ENCODE measurements at regions not wholly inside any gene's neighbourhood (a gene's known extent, or its start where the extent isn't known, plus 50 kb on each side); places are given as distances from the start of the nearest gene placed in this dataset.

DNA sequence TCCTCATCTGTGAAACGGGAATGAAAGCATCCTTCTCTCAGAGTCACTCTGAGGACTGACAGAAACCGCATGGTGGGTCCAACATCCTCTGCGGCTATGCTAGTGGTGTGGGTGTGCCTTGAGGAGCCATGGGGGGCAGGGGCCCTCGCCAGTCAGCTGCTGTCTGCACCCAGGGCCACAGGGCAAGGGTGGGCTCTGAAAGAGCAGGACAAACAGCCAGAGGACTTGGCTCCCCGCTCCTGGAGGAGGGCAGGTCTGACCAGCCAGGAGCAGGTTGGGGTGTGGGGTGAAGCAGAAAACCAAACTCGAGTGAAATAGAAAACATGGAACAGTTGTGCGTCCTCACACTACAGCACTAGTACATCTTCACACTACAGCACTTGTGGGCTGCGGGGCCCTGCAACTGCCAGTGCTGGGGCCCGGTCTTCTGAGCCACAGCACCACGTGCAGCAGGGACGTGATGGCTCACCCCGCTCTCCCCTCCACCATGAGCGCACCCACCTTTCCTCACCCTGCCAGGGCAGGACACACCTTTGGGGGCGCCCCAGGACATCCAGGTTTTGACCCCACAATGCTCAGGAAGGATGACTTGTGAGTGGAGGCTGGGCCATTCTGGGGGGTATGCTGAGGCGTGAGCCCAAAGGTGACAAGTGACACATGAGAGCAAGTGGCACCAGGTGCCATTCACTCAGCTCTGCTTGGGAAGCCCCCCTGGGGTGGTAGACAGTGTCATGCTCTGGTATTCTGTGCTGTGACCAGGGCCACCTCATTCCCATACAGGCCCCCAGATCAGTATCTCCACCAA, 96.1 kb upstream of the RET start:
- ATAC-seq (ENCODE audit: low read depth) (no peak), DNase-seq (no peak)
- ChIA-PET POLR2A (no interaction called here), CTCF (no interaction called here)
- Histone ChIP-seq H2AFZ (ENCODE audit: insufficient read depth, low read depth, low read length, poor library complexity, severe bottlenecking) (no peak overlapping the region), H3K27ac (ENCODE audit: low read length in 2 of 2) (no peak overlapping the region), H3K79me2 (ENCODE audit: control insufficient read depth, insufficient read depth, low read length) (no peaks in the 10 kb centered on the region), H3K4me1 (ENCODE audit: control insufficient read depth in 2 of 2, insufficient read depth in 2 of 2, low read length in 2 of 2) (no peaks in the 10 kb centered on the region), H3K4me3 (ENCODE audit: control extremely low read depth in 1 of 5, extremely low read depth in 1 of 5, insufficient read depth in 1 of 5, low read depth in 2 of 5, low read length in 4 of 5) (no peak overlapping the region), H3K9me3 (ENCODE audit: control extremely low read depth in 1 of 3, control insufficient read depth in 2 of 3, insufficient read depth in 1 of 3, low read length in 2 of 3) (no peaks in the 10 kb centered on the region), H4K20me1 (ENCODE audit: control insufficient read depth, insufficient read depth, low read length, poor library complexity, severe bottlenecking) (no peaks in the 10 kb centered on the region), H3K27me3 (replicated peaks in 1 of 4; ENCODE audit: control extremely low read depth in 1 of 4, control insufficient read depth in 3 of 4, insufficient read depth in 4 of 4, low read length in 3 of 4) (no peaks in the 10 kb centered on the region), H3K4me2 (replicated peaks; ENCODE audit: low read depth, low read length, poor library complexity, severe bottlenecking) (no peak overlapping the region), H3K9ac (ENCODE audit: low read length) (no peak overlapping the region), H3K36me3 (replicated peaks in 1 of 2; ENCODE audit: control extremely low read depth in 1 of 2, control insufficient read depth in 1 of 2, extremely low read depth in 1 of 2, insufficient read depth in 2 of 2, low read length in 1 of 2) (no peaks in the 10 kb centered on the region)
- Mint-ChIP-seq H3K27ac (no peak overlapping the region), H3K9me3 (ENCODE audit: insufficient read depth) (no peaks in the 10 kb centered on the region), H3K4me3 (no peak overlapping the region), H3K27me3 (no peaks in the 10 kb centered on the region), H3K4me1 (no peaks in the 10 kb centered on the region)
- 90% methylated on average over 12 of the region's 15 CpGs for WGBS (ENCODE audit: insufficient coverage)
- no peak for TF ChIP-seq EZH2 (IDR thresholded peaks at IDR 0.05; ENCODE audit: borderline replicate concordance, insufficient read depth, low read depth, low read length, poor library complexity, severe bottlenecking)
- TF ChIP-seq, protein P1, sequence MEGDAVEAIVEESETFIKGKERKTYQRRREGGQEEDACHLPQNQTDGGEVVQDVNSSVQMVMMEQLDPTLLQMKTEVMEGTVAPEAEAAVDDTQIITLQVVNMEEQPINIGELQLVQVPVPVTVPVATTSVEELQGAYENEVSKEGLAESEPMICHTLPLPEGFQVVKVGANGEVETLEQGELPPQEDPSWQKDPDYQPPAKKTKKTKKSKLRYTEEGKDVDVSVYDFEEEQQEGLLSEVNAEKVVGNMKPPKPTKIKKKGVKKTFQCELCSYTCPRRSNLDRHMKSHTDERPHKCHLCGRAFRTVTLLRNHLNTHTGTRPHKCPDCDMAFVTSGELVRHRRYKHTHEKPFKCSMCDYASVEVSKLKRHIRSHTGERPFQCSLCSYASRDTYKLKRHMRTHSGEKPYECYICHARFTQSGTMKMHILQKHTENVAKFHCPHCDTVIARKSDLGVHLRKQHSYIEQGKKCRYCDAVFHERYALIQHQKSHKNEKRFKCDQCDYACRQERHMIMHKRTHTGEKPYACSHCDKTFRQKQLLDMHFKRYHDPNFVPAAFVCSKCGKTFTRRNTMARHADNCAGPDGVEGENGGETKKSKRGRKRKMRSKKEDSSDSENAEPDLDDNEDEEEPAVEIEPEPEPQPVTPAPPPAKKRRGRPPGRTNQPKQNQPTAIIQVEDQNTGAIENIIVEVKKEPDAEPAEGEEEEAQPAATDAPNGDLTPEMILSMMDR (IDR thresholded peaks at IDR 0.05), result no peak
- intact Hi-C loops (cut with micrococcal nuclease), result no loop called here

DNA sequence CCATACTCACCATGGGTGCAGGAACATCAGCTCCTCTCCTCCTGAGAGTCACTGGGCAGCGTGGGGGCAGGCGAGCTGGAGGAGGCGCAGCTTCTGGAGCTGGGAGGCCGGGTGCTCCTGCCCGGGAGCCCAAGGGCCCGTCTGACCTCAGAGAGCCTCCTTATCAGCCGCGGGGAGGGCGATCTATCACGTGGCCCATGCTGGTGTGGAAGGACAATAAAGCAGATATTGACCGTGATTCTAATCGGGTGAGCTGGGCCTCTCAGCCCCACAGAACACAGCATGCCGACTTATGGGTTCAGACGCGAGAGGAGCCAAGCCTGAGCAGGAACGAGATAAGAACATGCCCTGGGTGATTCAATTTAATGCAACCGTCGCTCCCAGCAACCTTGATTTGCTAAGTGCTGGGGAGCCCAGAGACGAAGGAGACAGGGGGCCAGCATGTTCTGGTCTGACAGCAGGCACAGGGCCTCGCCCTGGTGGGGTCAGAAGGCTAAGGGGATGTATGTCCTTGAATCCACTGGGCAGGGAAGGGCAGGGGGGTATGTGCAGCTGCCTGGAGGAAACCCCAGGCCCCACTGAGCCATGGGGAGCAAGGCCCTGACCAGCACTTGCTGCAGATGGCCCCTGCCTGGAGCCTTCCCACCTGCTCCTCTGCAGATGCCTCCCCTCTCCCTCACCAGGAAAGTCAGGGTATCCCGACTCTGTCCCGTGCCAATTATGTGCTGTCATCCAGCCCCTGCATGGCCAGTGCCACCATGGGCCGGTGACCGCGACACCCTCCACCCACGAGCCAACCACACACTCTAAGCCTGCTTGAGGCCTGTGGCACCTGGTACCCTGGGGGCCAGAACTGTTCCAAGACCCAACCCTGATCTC, 95.3 kb upstream of the RET start:
- POLR2A ChIA-PET, result no interaction called here
- no peak for TF ChIP-seq EZH2 (IDR thresholded peaks at IDR 0.05; ENCODE audit: borderline replicate concordance, insufficient read depth, low read depth, low read length, poor library complexity, severe bottlenecking)
- TF ChIP-seq, protein P1 (IDR thresholded peaks at IDR 0.05), result no peak

More for the DNA sequence above, 95.3 kb upstream of the RET start:
- Histone ChIP-seq H3K9ac (ENCODE audit: low read length) (no peak overlapping the region), H3K27ac (ENCODE audit: low read length in 2 of 2) (no peak overlapping the region), H3K36me3 (replicated peaks in 1 of 2; ENCODE audit: control extremely low read depth in 1 of 2, control insufficient read depth in 1 of 2, extremely low read depth in 1 of 2, insufficient read depth in 2 of 2, low read length in 1 of 2) (no peaks in the 10 kb centered on the region), H2AFZ (ENCODE audit: insufficient read depth, low read depth, low read length, poor library complexity, severe bottlenecking) (no peak overlapping the region), H3K27me3 (replicated peaks in 1 of 4; ENCODE audit: control extremely low read depth in 1 of 4, control insufficient read depth in 3 of 4, insufficient read depth in 4 of 4, low read length in 3 of 4) (no peaks in the 10 kb centered on the region), H3K79me2 (ENCODE audit: control insufficient read depth, insufficient read depth, low read length) (no peaks in the 10 kb centered on the region), H3K9me3 (ENCODE audit: control extremely low read depth in 1 of 3, control insufficient read depth in 2 of 3, insufficient read depth in 1 of 3, low read length in 2 of 3) (no peaks in the 10 kb centered on the region), H3K4me3 (ENCODE audit: control extremely low read depth in 1 of 5, extremely low read depth in 1 of 5, insufficient read depth in 1 of 5, low read depth in 2 of 5, low read length in 4 of 5) (no peak overlapping the region), H4K20me1 (ENCODE audit: control insufficient read depth, insufficient read depth, low read length, poor library complexity, severe bottlenecking) (no peaks in the 10 kb centered on the region), H3K4me1 (ENCODE audit: control insufficient read depth in 2 of 2, insufficient read depth in 2 of 2, low read length in 2 of 2) (no peaks in the 10 kb centered on the region), H3K4me2 (replicated peaks; ENCODE audit: low read depth, low read length, poor library complexity, severe bottlenecking) (no peak overlapping the region)
- 92% methylated on average over 24 of the region's 26 CpGs for WGBS (ENCODE audit: insufficient coverage)
- no peaks in the 10 kb centered on the region for H3K27me3 Mint-ChIP-seq
- H3K27ac Mint-ChIP-seq, result no peak overlapping the region
- no peaks in the 10 kb centered on the region for H3K9me3 Mint-ChIP-seq (ENCODE audit: insufficient read depth)
- ATAC-seq (ENCODE audit: low read depth) (no peak), DNase-seq (no peak)
- no peak overlapping the region for H3K4me3 Mint-ChIP-seq
- H3K4me1 Mint-ChIP-seq, result no peaks in the 10 kb centered on the region
- CTCF ChIA-PET, result no interaction called here
- intact Hi-C loops (cut with micrococcal nuclease), result no loop called here
